Ectodermal cell (in vitro differentiated cells): ENCODE measurements at regions not wholly inside any gene's neighbourhood (a gene's known extent, or its start where the extent isn't known, plus 50 kb on each side); places are given as distances from the start of the nearest gene placed in this dataset.
A peak's percentile ranks its signal among the peaks of the same experiment; 100 is the strongest.

Source experiments
- H3K27ac ChIP-seq: 2 replicates; pipeline ENCODE4 v1.7.0; 2013; ENCODE audit warnings: mild to moderate bottlenecking, low read depth, low read length; ENCODE audit not compliant: insufficient read depth, poor library complexity, severe bottlenecking
- H3K27me3 ChIP-seq: 2 replicates; pipeline ENCODE4 v1.7.0; 2013; ENCODE audit warnings: mild to moderate bottlenecking, low read length; ENCODE audit not compliant: insufficient read depth, control insufficient read depth, poor library complexity, severe bottlenecking
- H3K36me3 ChIP-seq: one replicate; pipeline ENCODE4 v1.7.0; 2013; ENCODE audit warnings: low read length; ENCODE audit not compliant: control insufficient read depth, insufficient read depth
- H3K4me1 ChIP-seq: one replicate; pipeline ENCODE4 v1.7.0; 2013; ENCODE audit warnings: low read length; ENCODE audit not compliant: control insufficient read depth, insufficient read depth
- H3K4me3 ChIP-seq: 2 replicates; pipeline ENCODE4 v1.7.0; 2013; ENCODE audit warnings: low read depth, low read length, control low read depth; ENCODE audit not compliant: insufficient read depth
- H3K9me3 ChIP-seq: 2 replicates; pipeline ENCODE4 v1.7.0; 2013; ENCODE audit warnings: mild to moderate bottlenecking, low read length, moderate library complexity; ENCODE audit not compliant: control insufficient read depth
- WGBS, 2 experiments: methylation state at CpG; one replicate each; pipeline ENCODE4 v1.1.7; 2013; ENCODE audit warnings: missing lambda C conversion rate in 2 of 2; 5-methylcytosine and 5-hydroxymethylcytosine counted together

- Histone ChIP-seq H3K9me3 (no peaks in the 10 kb centered on the region), H3K27me3 (no peaks in the 10 kb centered on the region), H3K36me3 (no peaks in the 10 kb centered on the region), H3K4me1 (peaks cover 54% of the 10 kb centered on the region), H3K4me3 (no peak overlapping the region), H3K27ac (peak overlapping the region; percentile 73)
- 10 to 12% methylated on average over 4 of the region's 4 CpGs for WGBS, 2 experiments
Measured at GRCh38 chr2:120859128-120859527, 123.5 kb downstream of the GLI2 start.

- WGBS, 2 experiments, result 87 to 91% methylated on average over 14 of the region's 14 CpGs
- Histone ChIP-seq H3K9me3 (no peaks in the 10 kb centered on the region), H3K36me3 (no peaks in the 10 kb centered on the region), H3K27me3 (no peaks in the 10 kb centered on the region), H3K4me3 (no peak overlapping the region), H3K27ac (no peak overlapping the region), H3K4me1 (peaks cover 57% of the 10 kb centered on the region)
Measured at GRCh38 chr2:120859814-120860578, 124.3 kb downstream of the GLI2 start.

DNA sequence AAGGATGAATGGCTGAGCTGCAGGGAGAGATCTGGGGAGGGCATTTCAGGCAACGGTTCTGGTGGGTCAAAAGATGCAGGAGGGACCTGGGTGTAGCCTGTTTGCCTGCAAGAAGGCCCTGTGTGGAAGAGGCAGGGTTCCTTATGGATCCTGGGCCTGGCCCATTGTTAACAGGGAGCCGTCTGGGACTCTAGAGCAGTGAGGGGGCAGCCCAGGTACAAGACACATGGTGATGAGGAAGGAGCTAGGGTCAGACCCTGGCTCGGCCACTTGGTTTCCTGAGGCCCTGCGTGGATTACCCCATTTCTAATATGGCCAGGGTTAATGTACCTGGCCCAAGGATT lies 124.9 kb downstream of the GLI2 start:
- no peak overlapping the region for H3K27ac ChIP-seq
- H3K4me1 ChIP-seq, result peaks cover 60% of the 10 kb centered on the region
- 91 to 92% methylated on average over 4 of the region's 4 CpGs for WGBS, 2 experiments
- H3K36me3 ChIP-seq, result no peaks in the 10 kb centered on the region
- H3K4me3 ChIP-seq, result no peak overlapping the region
- H3K27me3 ChIP-seq, result no peaks in the 10 kb centered on the region
- H3K9me3 ChIP-seq, result no peaks in the 10 kb centered on the region

DNA sequence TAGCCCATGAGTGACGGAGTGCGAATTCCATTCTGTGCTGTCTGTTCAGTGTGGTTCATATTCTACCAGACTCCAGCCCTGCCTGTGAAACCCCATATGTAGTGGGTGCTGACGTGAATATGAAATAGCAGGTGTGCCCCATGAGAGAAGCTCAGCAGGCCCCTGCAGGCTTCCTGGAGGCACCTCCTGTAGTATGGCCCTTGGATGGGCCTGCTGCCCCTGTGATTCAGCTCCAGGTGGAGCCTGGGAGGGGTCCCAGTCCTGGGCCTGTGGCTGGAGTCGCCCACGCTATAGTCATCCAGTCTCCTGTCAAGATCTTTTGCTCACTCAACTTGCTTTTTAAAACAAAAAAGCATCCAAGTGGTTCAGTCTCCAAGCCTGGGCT lies 125.5 kb downstream of the GLI2 start:
- no peaks in the 10 kb centered on the region for H3K36me3 ChIP-seq
- no peak overlapping the region for H3K27ac ChIP-seq
- H3K9me3 ChIP-seq, result no peaks in the 10 kb centered on the region
- 93 to 94% methylated on average over 5 of the region's 5 CpGs for WGBS, 2 experiments
- no peak overlapping the region for H3K4me3 ChIP-seq
- H3K27me3 ChIP-seq, result no peaks in the 10 kb centered on the region
- H3K4me1 ChIP-seq, result peaks cover 60% of the 10 kb centered on the region

- Histone ChIP-seq H3K4me3 (no peak overlapping the region), H3K36me3 (no peaks in the 10 kb centered on the region), H3K27me3 (no peaks in the 10 kb centered on the region), H3K4me1 (peaks cover 59% of the 10 kb centered on the region), H3K9me3 (no peaks in the 10 kb centered on the region), H3K27ac (no peak overlapping the region)
- 61 to 63% methylated on average over 17 of the region's 17 CpGs for WGBS, 2 experiments
Measured at GRCh38 chr2:120861576-120862191, 126.0 kb downstream of the GLI2 start.

DNA sequence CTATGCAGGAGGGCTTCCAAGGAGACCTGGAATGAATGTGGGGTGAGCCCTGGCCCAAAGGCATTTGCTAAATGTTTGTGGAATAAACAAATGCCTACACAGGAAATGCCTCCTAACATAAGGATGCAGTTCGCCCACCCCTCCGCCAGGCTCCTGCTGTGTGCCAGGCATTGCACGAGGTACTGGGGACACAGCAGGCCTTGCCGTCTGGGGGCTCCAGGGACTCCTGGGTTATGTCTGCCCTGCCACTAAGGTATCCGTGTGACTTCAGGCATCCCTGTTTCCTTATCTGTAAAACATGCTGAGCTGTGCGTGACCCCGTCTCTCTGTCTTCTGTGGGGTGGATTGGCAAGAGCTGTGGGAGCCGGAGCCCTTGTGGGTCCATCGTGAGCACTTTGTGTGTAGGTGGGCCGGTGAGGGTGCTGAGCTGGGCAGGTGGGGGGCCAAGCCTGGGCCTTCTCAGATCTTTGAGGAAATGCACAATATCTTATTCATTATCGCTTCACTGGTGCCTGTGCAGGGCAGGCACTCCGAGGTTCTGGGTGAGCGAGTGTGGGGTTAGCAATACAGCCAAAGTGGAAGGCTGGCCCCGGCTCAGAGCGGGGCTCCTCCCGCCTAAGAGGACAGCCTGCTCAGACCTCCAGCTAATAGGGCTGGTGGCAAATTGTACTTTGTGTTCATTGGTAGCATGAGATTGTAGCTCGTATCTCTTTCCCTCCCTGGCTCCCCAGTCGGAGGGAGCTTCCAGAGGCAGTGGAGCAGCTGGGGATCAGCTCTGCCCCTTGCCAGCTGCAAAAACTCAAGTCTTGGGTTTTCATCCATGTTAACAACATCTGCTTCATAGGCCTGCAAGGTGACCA lies 126.8 kb downstream of the GLI2 start:
- H3K27ac ChIP-seq, result no peak overlapping the region
- WGBS, 2 experiments, result 89% methylated on average over 18 of the region's 18 CpGs
- H3K4me3 ChIP-seq, result no peak overlapping the region
- H3K36me3 ChIP-seq, result no peaks in the 10 kb centered on the region
- H3K9me3 ChIP-seq, result no peaks in the 10 kb centered on the region
- no peaks in the 10 kb centered on the region for H3K27me3 ChIP-seq
- peaks cover 65% of the 10 kb centered on the region for H3K4me1 ChIP-seq

DNA sequence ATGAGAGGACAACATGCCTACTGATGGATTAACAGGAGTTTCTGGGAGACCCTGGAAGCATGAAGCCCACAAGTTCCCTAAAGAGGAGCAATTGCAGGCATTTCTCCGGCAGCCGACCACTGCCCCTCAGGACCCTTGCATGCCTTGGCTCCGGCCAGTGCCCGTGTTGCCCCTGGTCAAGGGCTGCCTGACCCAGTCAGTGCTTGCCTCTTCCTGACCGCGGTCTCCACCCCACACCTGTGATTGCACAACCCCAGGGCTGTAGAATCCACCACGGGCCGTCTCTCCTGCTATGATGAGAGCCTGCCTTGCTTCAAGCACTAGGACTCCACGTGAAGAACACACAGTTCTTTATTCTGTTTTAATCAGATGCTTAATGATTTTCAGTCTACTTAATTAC lies 127.5 kb downstream of the GLI2 start:
- Histone ChIP-seq H3K36me3 (no peaks in the 10 kb centered on the region), H3K4me3 (no peak overlapping the region), H3K4me1 (peaks cover 72% of the 10 kb centered on the region), H3K27me3 (no peaks in the 10 kb centered on the region), H3K9me3 (no peaks in the 10 kb centered on the region), H3K27ac (no peak overlapping the region)
- 90 to 92% methylated on average over 9 of the region's 9 CpGs for WGBS, 2 experiments

GRCh38 chr2:120863661-120864320 lies 128.1 kb downstream of the GLI2 start:
- 93 to 94% methylated on average over 10 of the region's 10 CpGs for WGBS, 2 experiments
- H3K27me3 ChIP-seq, result no peaks in the 10 kb centered on the region
- no peaks in the 10 kb centered on the region for H3K36me3 ChIP-seq
- H3K27ac ChIP-seq, result no peak overlapping the region
- H3K9me3 ChIP-seq, result no peaks in the 10 kb centered on the region
- H3K4me1 ChIP-seq, result peaks cover 71% of the 10 kb centered on the region
- no peak overlapping the region for H3K4me3 ChIP-seq

DNA sequence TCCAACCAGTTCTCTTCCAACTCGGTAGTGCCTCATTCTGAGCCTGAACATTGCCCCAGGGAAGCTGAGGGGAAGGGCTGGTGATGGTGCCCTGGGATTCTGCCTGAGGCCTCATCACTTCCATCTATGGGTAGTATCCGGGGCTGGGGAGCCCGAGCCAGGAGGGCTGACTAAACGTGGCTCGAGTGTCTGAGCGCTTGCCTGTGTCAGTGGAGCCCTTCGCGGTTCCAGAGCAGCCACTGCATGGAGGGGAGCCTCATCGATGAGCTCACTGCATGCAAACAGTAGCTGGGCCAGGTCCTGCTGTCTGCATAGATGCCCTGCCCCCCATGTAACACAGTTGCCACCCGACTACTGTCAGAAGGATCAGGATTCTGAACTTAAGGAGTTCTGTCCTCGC lies 129.3 kb downstream of the GLI2 start:
- Histone ChIP-seq H3K4me1 (peaks cover 63% of the 10 kb centered on the region), H3K27me3 (no peaks in the 10 kb centered on the region), H3K9me3 (no peaks in the 10 kb centered on the region), H3K4me3 (no peak overlapping the region), H3K36me3 (no peaks in the 10 kb centered on the region), H3K27ac (no peak overlapping the region)
- WGBS, 2 experiments, result 88 to 89% methylated on average over 11 of the region's 11 CpGs

DNA sequence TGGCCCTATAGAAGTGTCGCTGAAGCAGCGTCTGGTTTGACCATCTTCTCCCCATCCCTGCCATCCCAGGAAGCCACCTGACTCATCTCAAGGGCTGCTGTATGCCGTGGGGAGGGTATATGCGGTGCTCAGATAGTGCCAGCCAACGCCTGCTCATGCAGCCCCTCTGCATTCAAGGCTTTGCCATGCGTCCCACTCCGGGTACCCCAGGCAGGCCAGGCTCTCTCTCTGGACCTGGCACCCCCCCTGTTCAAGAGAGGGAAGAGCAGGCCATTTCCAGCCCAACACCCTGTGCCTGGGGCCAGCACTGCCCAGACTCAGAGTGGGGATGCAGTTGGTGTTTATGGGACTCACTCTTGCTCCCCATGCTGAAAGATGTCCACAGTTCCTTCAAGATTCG lies 130.0 kb downstream of the GLI2 start:
- H3K27me3 ChIP-seq, result no peaks in the 10 kb centered on the region
- no peaks in the 10 kb centered on the region for H3K9me3 ChIP-seq
- 92 to 94% methylated on average over 8 of the region's 8 CpGs for WGBS, 2 experiments
- H3K36me3 ChIP-seq, result no peaks in the 10 kb centered on the region
- H3K27ac ChIP-seq, result no peak overlapping the region
- H3K4me1 ChIP-seq, result peaks cover 56% of the 10 kb centered on the region
- H3K4me3 ChIP-seq, result no peak overlapping the region
